NCI-H748 (cell line): ENCODE measurements at regions not wholly inside any gene's neighbourhood (a gene's known extent, or its start where the extent isn't known, plus 50 kb on each side); places are given as distances from the start of the nearest gene placed in this dataset.
A peak's percentile ranks its signal among the peaks of the same experiment; 100 is the strongest.

Source experiments
- DNase-seq: peaks from one replicate; lab custom pipeline; 2025; ENCODE audit not compliant: unreplicated experiment; lab: John Stamatoyannopoulos, UW

DNA sequence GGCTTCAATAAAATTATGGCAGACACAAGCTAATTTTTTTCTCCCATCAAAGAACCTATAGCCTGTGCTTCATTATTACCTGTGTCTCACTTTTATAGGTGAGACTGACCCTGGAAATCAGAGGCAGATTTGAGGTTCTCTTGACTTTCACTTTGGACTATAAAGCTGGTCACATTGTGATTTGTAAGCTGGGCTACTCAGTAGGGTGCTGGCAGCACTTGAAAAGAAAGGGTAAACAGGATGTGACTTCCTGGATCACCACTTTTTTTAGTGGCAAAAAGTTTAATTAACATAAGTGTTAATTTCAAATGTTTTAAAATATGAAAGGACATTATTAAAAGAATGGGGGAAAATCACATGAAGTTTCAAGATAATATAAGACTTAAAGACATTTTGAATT, 50.6 kb upstream of the GATB start:
- DNase-seq: peak; percentile 30
